OCI-LY1 (cell line): ENCODE measurements at regions not wholly inside any gene's neighbourhood (a gene's known extent, or its start where the extent isn't known, plus 50 kb on each side); places are given as distances from the start of the nearest gene placed in this dataset.

Experiments used
- H2AFZ ChIP-seq: fragments of 200-600 bp; sonication (generic), shearing (Covaris generic); 2 replicates; pipeline ENCODE4 v1.6.0; 2014; ENCODE audit warnings: antibody characterized with exemption, mild to moderate bottlenecking, low read length
- H3F3A ChIP-seq: fragments of 200-600 bp; sonication (generic), shearing (Covaris generic); 2 replicates; pipeline ENCODE4 v1.6.0; 2014; ENCODE audit warnings: mild to moderate bottlenecking, antibody characterized with exemption, low read length, moderate library complexity; ENCODE audit not compliant: insufficient read depth
- H3K27ac ChIP-seq: fragments of 200-600 bp; sonication (generic); 2 replicates; pipeline ENCODE4 v1.5.1; 2014; ENCODE audit warnings: low read length, mixed run types, mild to moderate bottlenecking, low read depth; ENCODE audit not compliant: poor library complexity, severe bottlenecking
- H3K27me3 ChIP-seq: fragments of 200-600 bp; sonication (generic); 2 replicates; pipeline ENCODE4 v1.6.0; 2014; ENCODE audit warnings: antibody characterized with exemption, mild to moderate bottlenecking, low read length, moderate library complexity; ENCODE audit not compliant: insufficient read depth
- H3K36me3 ChIP-seq: fragments of 200-600 bp; sonication (generic); 2 replicates; pipeline ENCODE4 v1.6.1; 2014; ENCODE audit warnings: mild to moderate bottlenecking, antibody characterized with exemption, low read length, moderate library complexity, mixed read lengths; ENCODE audit not compliant: insufficient read depth
- H3K4me1 ChIP-seq: fragments of 200-600 bp; sonication (generic); 2 replicates; pipeline ENCODE4 v1.5.1; 2014; ENCODE audit warnings: mild to moderate bottlenecking, low read length, moderate library complexity; ENCODE audit not compliant: insufficient read depth, severe bottlenecking
- H3K4me2 ChIP-seq: fragments of 200-600 bp; sonication (generic), shearing (Covaris generic); 2 replicates; pipeline ENCODE4 v1.6.1; 2014; ENCODE audit warnings: low read length
- H3K4me3 ChIP-seq: fragments of 200-600 bp; sonication (generic); 2 replicates; pipeline ENCODE4 v1.5.1; 2014; ENCODE audit warnings: low read length, low read depth, mild to moderate bottlenecking, mixed read lengths; ENCODE audit not compliant: poor library complexity, severe bottlenecking
- H3K79me2 ChIP-seq: fragments of 200-600 bp; shearing (Covaris generic); 2 replicates; pipeline ENCODE4 v1.6.1; 2016; ENCODE audit warnings: mixed run types, low read length, mixed read lengths; ENCODE audit not compliant: insufficient read depth
- H3K9ac ChIP-seq: fragments of 200-600 bp; sonication (generic), shearing (Covaris generic); 2 replicates; pipeline ENCODE4 v1.6.1; 2014; ENCODE audit warnings: mild to moderate bottlenecking, low read length, mixed read lengths
- H3K9me2 ChIP-seq: fragments of 200-600 bp; sonication (generic), shearing (Covaris generic); 2 replicates; pipeline ENCODE4 v1.6.1; 2014; ENCODE audit warnings: low read depth, mild to moderate bottlenecking, low read length, mixed read lengths
- H3K9me3 ChIP-seq: fragments of 200-600 bp; shearing (Covaris generic); 2 replicates; pipeline ENCODE4 v1.6.1; 2014; ENCODE audit warnings: low read length, mixed read lengths
- H4K20me1 ChIP-seq: fragments of 200-600 bp; sonication (generic), shearing (Covaris generic); 2 replicates; pipeline ENCODE4 v1.6.0; 2016; ENCODE audit warnings: mild to moderate bottlenecking, low read length; ENCODE audit not compliant: insufficient read depth
- EZH2 ChIP-seq: fragments of 200-600 bp; sonication (generic), shearing (Covaris generic); IDR thresholded peaks from 2 replicates; pipeline ENCODE4 v1.8.0; 2017; ENCODE audit warnings: borderline replicate concordance, mixed run types, mild to moderate bottlenecking, antibody characterized with exemption, low read length, moderate library complexity, mixed read lengths
- TF ChIP-seq, protein P1 (sequence below): fragments of 200-600 bp; sonication (generic), shearing (Covaris generic); IDR thresholded peaks from 2 replicates; pipeline ENCODE4 v1.5.1; 2017; ENCODE audit warnings: mild to moderate bottlenecking, antibody characterized with exemption, low read length, moderate library complexity, mixed read lengths

DNA sequence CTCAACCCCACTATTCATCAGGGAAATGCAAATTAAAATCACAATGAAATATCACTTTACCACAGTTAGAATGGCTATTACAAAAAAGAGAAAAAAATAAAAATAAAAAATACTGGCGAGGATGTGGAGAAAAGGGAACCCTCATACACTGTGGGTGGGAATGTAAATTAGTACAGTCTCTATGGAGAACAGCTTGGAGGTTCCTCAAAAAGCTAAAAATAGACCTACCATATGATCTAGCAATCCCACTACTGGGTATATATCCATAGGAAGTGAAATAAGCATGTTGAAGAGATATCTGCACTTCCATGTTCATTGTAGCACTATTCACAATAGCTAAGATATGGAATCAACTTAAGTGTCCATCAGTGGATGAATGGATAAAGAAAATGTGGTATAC lies 50.5 kb upstream of the PAGE1 start:
- H3F3A ChIP-seq: no peaks in the 10 kb centered on the region
- H3K9me2 ChIP-seq: no peaks in the 10 kb centered on the region
- H3K27me3 ChIP-seq: no peaks in the 10 kb centered on the region
- no peaks in the 10 kb centered on the region for H3K4me1 ChIP-seq
- H3K4me3 ChIP-seq: no peak overlapping the region
- TF ChIP-seq, protein P1, sequence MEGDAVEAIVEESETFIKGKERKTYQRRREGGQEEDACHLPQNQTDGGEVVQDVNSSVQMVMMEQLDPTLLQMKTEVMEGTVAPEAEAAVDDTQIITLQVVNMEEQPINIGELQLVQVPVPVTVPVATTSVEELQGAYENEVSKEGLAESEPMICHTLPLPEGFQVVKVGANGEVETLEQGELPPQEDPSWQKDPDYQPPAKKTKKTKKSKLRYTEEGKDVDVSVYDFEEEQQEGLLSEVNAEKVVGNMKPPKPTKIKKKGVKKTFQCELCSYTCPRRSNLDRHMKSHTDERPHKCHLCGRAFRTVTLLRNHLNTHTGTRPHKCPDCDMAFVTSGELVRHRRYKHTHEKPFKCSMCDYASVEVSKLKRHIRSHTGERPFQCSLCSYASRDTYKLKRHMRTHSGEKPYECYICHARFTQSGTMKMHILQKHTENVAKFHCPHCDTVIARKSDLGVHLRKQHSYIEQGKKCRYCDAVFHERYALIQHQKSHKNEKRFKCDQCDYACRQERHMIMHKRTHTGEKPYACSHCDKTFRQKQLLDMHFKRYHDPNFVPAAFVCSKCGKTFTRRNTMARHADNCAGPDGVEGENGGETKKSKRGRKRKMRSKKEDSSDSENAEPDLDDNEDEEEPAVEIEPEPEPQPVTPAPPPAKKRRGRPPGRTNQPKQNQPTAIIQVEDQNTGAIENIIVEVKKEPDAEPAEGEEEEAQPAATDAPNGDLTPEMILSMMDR: no peak
- no peak for TF ChIP-seq EZH2
- no peaks in the 10 kb centered on the region for H3K9me3 ChIP-seq
- no peak overlapping the region for H3K27ac ChIP-seq
- H3K4me2 ChIP-seq: no peak overlapping the region
- H4K20me1 ChIP-seq: no peaks in the 10 kb centered on the region
- no peak overlapping the region for H3K9ac ChIP-seq
- no peak overlapping the region for H2AFZ ChIP-seq
- no peaks in the 10 kb centered on the region for H3K36me3 ChIP-seq
- no peaks in the 10 kb centered on the region for H3K79me2 ChIP-seq
